ENCODE measurements at regions not wholly inside any gene's neighbourhood (a gene's known extent, or its start where the extent isn't known, plus 50 kb on each side); places are given as distances from the start of the nearest gene placed in this dataset.

DNA sequence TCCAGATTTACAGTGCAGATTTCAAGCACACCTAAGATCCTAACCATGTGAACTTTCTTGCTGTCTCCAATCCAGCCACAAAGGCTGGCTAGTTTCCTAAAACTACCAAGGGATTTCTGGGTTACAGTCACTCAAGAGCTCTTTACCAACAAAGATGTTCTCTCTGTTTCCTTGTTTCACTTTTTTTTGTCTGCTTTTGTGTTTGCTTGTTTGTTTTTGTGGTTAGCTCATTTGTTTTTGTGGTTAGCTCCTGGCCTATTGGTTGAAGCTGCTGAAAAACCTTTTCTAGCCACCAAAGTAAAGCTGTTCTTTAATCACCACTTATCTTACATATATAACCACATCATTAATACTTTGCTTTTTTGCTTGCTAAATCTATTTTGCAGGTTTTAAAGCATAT lies 642.5 kb upstream of the GALNTL6 start:
- no peak overlapping the region for H3K27ac Mint-ChIP-seq
- H3K4me1 Mint-ChIP-seq: no peaks in the 10 kb centered on the region
- no peak for ATAC-seq
- no peaks in the 10 kb centered on the region for H3K27me3 Mint-ChIP-seq
- H3K4me3 Mint-ChIP-seq: no peak overlapping the region
- H3K9me3 Mint-ChIP-seq: peaks cover 25% of the 10 kb centered on the region
- no peak for DNase-seq
- H3K36me3 Mint-ChIP-seq (ENCODE audit: low read depth): no peaks in the 10 kb centered on the region

GRCh38 chr4:171169396-171169795 lies 643.8 kb upstream of the GALNTL6 start:
- Mint-ChIP-seq H3K27me3 (no peaks in the 10 kb centered on the region), H3K9me3 (peaks cover 25% of the 10 kb centered on the region), H3K4me1 (no peaks in the 10 kb centered on the region), H3K27ac (no peak overlapping the region), H3K4me3 (no peak overlapping the region), H3K36me3 (ENCODE audit: low read depth) (no peaks in the 10 kb centered on the region)
- no peak for ATAC-seq
- no peak for DNase-seq

DNA sequence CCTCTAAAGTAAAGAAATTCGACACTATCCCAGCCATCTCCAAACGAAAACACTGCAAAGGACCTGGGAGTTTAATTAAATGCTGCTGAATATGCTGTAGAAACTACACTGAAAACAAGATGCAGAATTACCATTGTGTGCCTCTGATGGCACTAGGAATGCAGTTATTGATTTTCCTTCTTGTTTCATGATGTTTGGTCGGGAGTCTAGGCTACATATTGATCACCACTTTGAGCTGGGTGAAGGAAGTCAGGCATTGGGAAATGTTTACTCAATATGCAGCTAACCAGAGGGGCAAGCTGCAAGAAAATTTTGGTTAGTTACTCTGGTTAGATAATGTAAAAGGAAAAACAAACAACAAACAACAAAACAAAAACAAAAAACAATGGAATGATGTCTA lies 650.7 kb upstream of the GALNTL6 start:
- Mint-ChIP-seq H3K27ac (no peak overlapping the region), H3K36me3 (ENCODE audit: low read depth) (no peaks in the 10 kb centered on the region), H3K9me3 (peaks cover 20% of the 10 kb centered on the region), H3K4me3 (no peak overlapping the region), H3K27me3 (no peaks in the 10 kb centered on the region), H3K4me1 (no peaks in the 10 kb centered on the region)
- ATAC-seq (no peak), DNase-seq (no peak)

DNA sequence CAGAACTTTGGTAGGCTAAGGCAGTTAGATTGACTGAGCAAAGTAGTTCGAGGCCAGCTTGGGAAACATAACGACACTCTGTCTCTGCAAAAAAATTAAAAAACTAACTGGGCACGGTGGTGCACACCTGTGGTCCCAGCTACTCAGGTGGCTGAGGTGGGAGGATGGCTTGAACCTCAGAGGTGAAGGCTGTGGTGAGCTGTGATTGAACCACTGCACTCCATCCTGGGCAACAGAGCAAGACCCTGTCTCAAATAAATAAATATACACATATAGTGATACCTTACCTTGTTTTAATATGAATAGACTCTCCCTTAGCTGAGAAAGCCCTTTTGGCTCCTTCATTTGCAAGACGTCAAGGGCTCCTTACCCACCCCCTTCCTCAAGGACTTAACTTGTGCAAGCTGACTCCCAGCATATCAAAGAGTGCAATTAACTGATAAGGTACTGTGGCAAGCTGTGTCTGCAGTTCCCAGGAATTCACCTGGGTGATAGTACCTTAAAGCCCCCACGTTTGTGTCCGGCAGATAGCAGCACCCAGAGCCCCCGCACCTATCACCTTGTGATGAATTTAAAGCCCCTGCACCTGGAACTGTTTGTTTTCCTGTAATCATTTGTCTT lies 655.6 kb upstream of the GALNTL6 start:
- H3K4me3 Mint-ChIP-seq: no peak overlapping the region
- ATAC-seq (no peak), DNase-seq (no peak)
- H3K27me3 Mint-ChIP-seq: no peaks in the 10 kb centered on the region
- no peaks in the 10 kb centered on the region for H3K4me1 Mint-ChIP-seq
- no peak overlapping the region for H3K27ac Mint-ChIP-seq
- H3K36me3 Mint-ChIP-seq (ENCODE audit: low read depth): no peaks in the 10 kb centered on the region
- H3K9me3 Mint-ChIP-seq: peaks cover 6% of the 10 kb centered on the region

GRCh38 chr4:171142639-171143038 lies 670.6 kb upstream of the GALNTL6 start:
- ATAC-seq: no peak

DNA sequence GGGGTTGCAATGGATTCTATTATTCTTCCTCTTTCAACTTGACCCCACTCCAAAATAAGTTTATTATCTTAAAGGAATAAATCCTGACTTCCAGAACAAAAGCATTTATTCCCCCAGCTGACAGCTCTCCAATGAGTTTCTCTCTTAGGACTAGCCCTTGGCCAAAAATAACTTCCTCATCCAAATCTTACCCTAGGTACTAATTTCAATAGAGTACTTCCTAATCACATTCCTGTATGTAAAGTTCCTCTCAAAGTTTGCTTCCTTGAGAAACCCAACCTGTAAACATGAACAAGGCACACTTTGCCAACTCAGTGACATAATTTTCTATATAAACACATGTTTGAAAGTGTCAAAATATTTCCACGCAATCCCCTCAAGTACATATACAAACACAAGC lies 671.2 kb upstream of the GALNTL6 start:
- H3K4me3 Mint-ChIP-seq: no peak overlapping the region
- H3K4me1 Mint-ChIP-seq: no peaks in the 10 kb centered on the region
- no peaks in the 10 kb centered on the region for H3K27me3 Mint-ChIP-seq
- peaks cover 13% of the 10 kb centered on the region for H3K9me3 Mint-ChIP-seq
- H3K36me3 Mint-ChIP-seq (ENCODE audit: low read depth): no peaks in the 10 kb centered on the region
- no peak for DNase-seq
- H3K27ac Mint-ChIP-seq: no peak overlapping the region
- no peak for ATAC-seq

More at GRCh38 chr4:171142639-171143038, 670.6 kb upstream of the GALNTL6 start:
- Mint-ChIP-seq H3K27ac (no peak overlapping the region), H3K9me3 (peaks cover 13% of the 10 kb centered on the region), H3K27me3 (no peaks in the 10 kb centered on the region), H3K4me3 (no peak overlapping the region), H3K36me3 (ENCODE audit: low read depth) (no peaks in the 10 kb centered on the region), H3K4me1 (no peaks in the 10 kb centered on the region)
- no peak for DNase-seq

- ATAC-seq (no peak), DNase-seq (no peak)
- no peaks in the 10 kb centered on the region for H3K36me3 Mint-ChIP-seq (ENCODE audit: low read depth)
- H3K4me3 Mint-ChIP-seq: no peak overlapping the region
- no peaks in the 10 kb centered on the region for H3K27me3 Mint-ChIP-seq
- H3K4me1 Mint-ChIP-seq: no peaks in the 10 kb centered on the region
- no peaks in the 10 kb centered on the region for H3K9me3 Mint-ChIP-seq
- H3K27ac Mint-ChIP-seq: no peak overlapping the region
Observed at GRCh38 chr4:171130256-171130801, 682.9 kb upstream of the GALNTL6 start.

- no peak overlapping the region for H3K4me3 Mint-ChIP-seq
- H3K4me1 Mint-ChIP-seq: no peaks in the 10 kb centered on the region
- no peaks in the 10 kb centered on the region for H3K27me3 Mint-ChIP-seq
- no peak overlapping the region for H3K27ac Mint-ChIP-seq
- no peak for DNase-seq
- peaks cover 3% of the 10 kb centered on the region for H3K9me3 Mint-ChIP-seq
- ATAC-seq: no peak
- no peaks in the 10 kb centered on the region for H3K36me3 Mint-ChIP-seq (ENCODE audit: low read depth)
Observed at GRCh38 chr4:171118091-171118490, 695.1 kb upstream of the GALNTL6 start.

- Mint-ChIP-seq H3K9me3 (no peaks in the 10 kb centered on the region), H3K27me3 (no peaks in the 10 kb centered on the region), H3K36me3 (ENCODE audit: low read depth) (no peaks in the 10 kb centered on the region), H3K4me3 (no peak overlapping the region), H3K27ac (no peak overlapping the region), H3K4me1 (no peaks in the 10 kb centered on the region)
- DNase-seq (no peak), ATAC-seq (no peak)
Observed at GRCh38 chr4:171117457-171117856, 695.7 kb upstream of the GALNTL6 start.

- Mint-ChIP-seq H3K36me3 (ENCODE audit: low read depth) (no peaks in the 10 kb centered on the region), H3K27ac (no peak overlapping the region), H3K27me3 (no peaks in the 10 kb centered on the region), H3K4me1 (no peaks in the 10 kb centered on the region), H3K9me3 (peaks cover 18% of the 10 kb centered on the region), H3K4me3 (no peak overlapping the region)
- no peak for ATAC-seq
- DNase-seq: no peak
Observed at GRCh38 chr4:171101845-171102244, 711.4 kb upstream of the GALNTL6 start.

DNA sequence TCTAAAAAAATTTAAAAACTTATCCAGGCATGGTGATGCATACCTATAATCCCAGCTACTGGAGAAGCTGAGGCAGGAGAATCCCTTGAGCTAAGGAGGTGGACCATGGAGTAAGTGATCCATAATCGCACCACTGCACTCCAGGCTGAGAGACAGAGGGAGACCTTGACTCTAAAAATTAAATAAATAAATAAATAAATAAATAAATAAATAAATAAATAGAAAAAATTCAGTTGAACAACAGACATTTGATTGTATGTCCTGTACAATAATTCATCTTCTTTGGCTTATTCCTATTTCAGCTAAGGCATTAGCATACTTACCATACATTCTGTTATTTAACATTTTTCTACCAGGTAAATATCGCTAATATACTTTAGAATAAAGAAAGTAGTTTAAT lies 726.1 kb upstream of the GALNTL6 start:
- DNase-seq: no peak
- H3K27me3 Mint-ChIP-seq: no peaks in the 10 kb centered on the region
- no peak for ATAC-seq
- no peak overlapping the region for H3K27ac Mint-ChIP-seq
- H3K4me3 Mint-ChIP-seq: no peak overlapping the region
- H3K36me3 Mint-ChIP-seq (ENCODE audit: low read depth): no peaks in the 10 kb centered on the region
- no peaks in the 10 kb centered on the region for H3K4me1 Mint-ChIP-seq
- H3K9me3 Mint-ChIP-seq: peaks cover 23% of the 10 kb centered on the region

DNA sequence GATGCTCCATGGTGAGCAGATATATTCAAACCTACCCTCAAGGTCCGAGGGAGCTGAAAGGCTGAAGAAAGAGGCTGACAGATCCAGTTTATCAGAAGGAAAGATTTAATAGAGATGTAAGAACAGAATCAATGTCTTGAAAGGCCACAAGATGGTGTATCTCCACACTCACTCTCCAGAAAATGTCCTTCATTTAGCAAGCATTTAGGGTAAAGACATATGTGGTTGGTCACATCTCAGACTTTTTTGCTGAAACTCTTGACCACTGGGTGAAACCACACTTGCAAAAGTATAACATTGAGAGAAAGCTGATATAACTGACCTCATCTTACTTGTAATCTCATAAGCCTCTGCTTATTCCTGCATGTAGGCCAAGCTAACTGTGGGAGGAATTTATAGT lies 745.8 kb upstream of the GALNTL6 start:
- Mint-ChIP-seq H3K4me3 (no peak overlapping the region), H3K36me3 (ENCODE audit: low read depth) (no peaks in the 10 kb centered on the region), H3K4me1 (no peaks in the 10 kb centered on the region), H3K27me3 (no peaks in the 10 kb centered on the region), H3K9me3 (peaks cover 16% of the 10 kb centered on the region), H3K27ac (no peak overlapping the region)
- DNase-seq (no peak), ATAC-seq (no peak)

DNA sequence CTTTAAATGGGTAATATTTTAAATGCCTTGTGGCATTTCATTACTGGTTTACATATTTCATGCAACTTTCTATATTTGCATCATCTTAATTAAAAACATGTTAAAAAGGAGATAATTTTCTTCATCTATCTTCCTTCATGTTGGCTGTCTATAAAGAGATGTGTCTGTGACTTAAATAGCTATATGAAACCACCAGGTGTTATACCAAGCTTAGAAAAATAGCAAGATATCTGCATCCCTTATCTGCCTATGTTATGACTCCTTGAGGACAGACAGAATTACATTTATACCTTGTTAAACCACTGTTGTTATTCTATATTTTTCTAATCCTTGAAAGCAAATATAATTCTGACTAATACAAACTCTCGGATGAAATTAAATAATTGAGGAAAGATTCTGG lies 763.8 kb upstream of the GALNTL6 start:
- Mint-ChIP-seq H3K4me1 (no peaks in the 10 kb centered on the region), H3K27ac (no peak overlapping the region), H3K4me3 (no peak overlapping the region), H3K36me3 (ENCODE audit: low read depth) (no peaks in the 10 kb centered on the region), H3K27me3 (no peaks in the 10 kb centered on the region), H3K9me3 (peaks cover 12% of the 10 kb centered on the region)
- ATAC-seq: no peak
- DNase-seq: no peak

DNA sequence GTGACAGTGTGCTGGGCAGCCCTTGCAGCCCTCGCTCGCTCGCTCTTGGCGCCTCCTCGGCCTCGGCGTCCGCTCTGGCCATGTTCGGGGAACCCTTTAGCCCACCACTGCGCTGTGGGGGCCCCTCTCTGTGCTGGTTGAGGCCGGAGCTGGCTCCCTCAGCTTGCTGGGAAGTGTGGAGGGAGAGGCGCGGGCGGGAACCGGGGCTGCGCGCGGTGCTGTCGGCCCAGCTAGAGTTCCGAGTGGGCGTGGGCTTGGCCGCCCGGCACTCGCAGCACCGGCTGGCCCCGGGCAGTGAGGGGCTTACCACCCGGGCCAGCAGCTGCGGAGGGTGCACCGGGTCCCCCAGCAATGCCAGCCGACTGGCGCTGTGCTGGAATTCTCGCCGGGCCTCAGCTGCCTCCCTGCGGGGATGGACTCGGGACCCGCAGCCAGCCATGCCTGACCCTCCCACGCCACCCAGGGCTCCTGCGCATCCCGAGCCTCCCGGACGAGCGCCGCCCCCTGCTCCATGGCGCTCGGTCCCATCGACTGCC lies 770.1 kb upstream of the GALNTL6 start:
- Mint-ChIP-seq H3K27ac (no peak overlapping the region), H3K36me3 (ENCODE audit: low read depth) (no peaks in the 10 kb centered on the region), H3K9me3 (peaks cover 14% of the 10 kb centered on the region), H3K4me3 (no peak overlapping the region), H3K4me1 (no peaks in the 10 kb centered on the region), H3K27me3 (no peaks in the 10 kb centered on the region)
- DNase-seq (no peak), ATAC-seq (no peak)

- DNase-seq (no peak), ATAC-seq (no peak)
- no peak overlapping the region for H3K27ac Mint-ChIP-seq
- no peaks in the 10 kb centered on the region for H3K4me1 Mint-ChIP-seq
- peaks cover 12% of the 10 kb centered on the region for H3K9me3 Mint-ChIP-seq
- no peak overlapping the region for H3K4me3 Mint-ChIP-seq
- no peaks in the 10 kb centered on the region for H3K36me3 Mint-ChIP-seq (ENCODE audit: low read depth)
- H3K27me3 Mint-ChIP-seq: no peaks in the 10 kb centered on the region
Observed at GRCh38 chr4:171035909-171036308, 777.3 kb upstream of the GALNTL6 start.

DNA sequence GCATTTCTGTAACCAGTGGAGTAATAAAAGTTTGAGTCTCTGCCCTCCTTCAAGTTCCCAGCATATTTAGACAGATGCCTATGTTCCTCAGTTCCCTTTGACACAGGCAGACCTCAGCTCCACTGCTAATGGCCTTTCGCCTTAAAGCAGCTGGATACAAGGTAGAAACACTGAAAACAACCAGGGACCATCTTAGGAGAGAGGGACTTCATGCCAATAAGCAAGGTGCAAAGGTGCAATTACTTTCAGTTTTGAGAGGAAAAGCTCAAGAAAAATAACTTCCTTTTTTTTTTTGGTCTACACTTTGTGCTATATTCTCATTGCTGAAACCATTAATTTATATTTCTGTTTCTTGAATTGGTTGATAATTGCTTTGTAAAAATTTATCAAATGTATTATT lies 781.9 kb upstream of the GALNTL6 start:
- no peak for ATAC-seq
- H3K4me1 Mint-ChIP-seq: no peaks in the 10 kb centered on the region
- H3K4me3 Mint-ChIP-seq: no peak overlapping the region

More for the DNA sequence above, 781.9 kb upstream of the GALNTL6 start:
- no peaks in the 10 kb centered on the region for H3K36me3 Mint-ChIP-seq (ENCODE audit: low read depth)
- DNase-seq: no peak
- no peaks in the 10 kb centered on the region for H3K9me3 Mint-ChIP-seq
- H3K27ac Mint-ChIP-seq: no peak overlapping the region
- no peaks in the 10 kb centered on the region for H3K27me3 Mint-ChIP-seq

Data from activated naive CD8-positive, alpha-beta T cell treated with anti-CD3 and anti-CD28 coated beads, Interleukin-2, amount 50 U/mL, for 24 hours (primary cell).